ENCODE measurements at regions not wholly inside any gene's neighbourhood (a gene's known extent, or its start where the extent isn't known, plus 50 kb on each side); places are given as distances from the start of the nearest gene placed in this dataset.

- TF ChIP-seq EP300 (IDR thresholded peaks at IDR 0.05): no peak
- no peak for TF ChIP-seq CTCF (IDR thresholded peaks at IDR 0.05)
- no peak for TF ChIP-seq POLR2AphosphoS5 (IDR thresholded peaks at IDR 0.05)
These were observed 394.2 kb upstream of the IRX2 start for GRCh38 chr5:3145641-3146040.

Measured in sigmoid colon (tissue), 4 donors.